GM23338 (cell line): ENCODE measurements at regions not wholly inside any gene's neighbourhood (a gene's known extent, or its start where the extent isn't known, plus 50 kb on each side); places are given as distances from the start of the nearest gene placed in this dataset.

Experiments
- ATAC-seq: fragments of 200-7000 bp; cut with Tn5 transposase; 3 replicates; pipeline ENCODE4 v1.9.1; 2020
- DNase-seq: peaks from one replicate; pipeline ENCODE4 v3.0.0-alpha.2; 2015; ENCODE audit warnings: low spot score
- H2AFZ ChIP-seq: fragments of 200-600 bp; sonication (generic); 2 replicates; pipeline ENCODE4 v1.8.0; 2016; ENCODE audit warnings: antibody characterized with exemption, mild to moderate bottlenecking, moderate library complexity
- H3F3A ChIP-seq: fragments of 200-600 bp; sonication (generic); replicated peaks from 2 replicates; pipeline ENCODE4 v1.8.0; 2017; ENCODE audit warnings: antibody characterized with exemption, mixed run types, low read depth
- H3K27ac ChIP-seq: fragments of 200-600 bp; sonication (generic); 2 replicates; pipeline ENCODE4 v1.6.1; 2016; ENCODE audit warnings: low read depth
- H3K27me3 ChIP-seq: fragments of 200-600 bp; sonication (generic); 2 replicates; pipeline ENCODE4 v1.8.0; 2016; ENCODE audit warnings: mild to moderate bottlenecking, mixed run types, moderate library complexity; ENCODE audit not compliant: insufficient read depth
- H3K36me3 ChIP-seq: fragments of 200-600 bp; sonication (generic); 2 replicates; pipeline ENCODE4 v1.8.0; 2016; ENCODE audit warnings: mild to moderate bottlenecking; ENCODE audit not compliant: insufficient read depth
- H3K4me1 ChIP-seq: fragments of 200-600 bp; sonication (generic); 2 replicates; pipeline ENCODE4 v1.8.0; 2016; ENCODE audit warnings: mild to moderate bottlenecking, moderate library complexity; ENCODE audit not compliant: insufficient read depth
- H3K4me2 ChIP-seq: fragments of 200-600 bp; sonication (generic); 2 replicates; pipeline ENCODE4 v1.7.1; 2017; ENCODE audit warnings: mixed run types
- H3K4me3 ChIP-seq: fragments of 200-600 bp; sonication (generic); 2 replicates; pipeline ENCODE4 v1.6.1; 2016; ENCODE audit warnings: mixed run types
- H3K79me2 ChIP-seq: fragments of 200-600 bp; sonication (generic); replicated peaks from 2 replicates; pipeline ENCODE4 v1.8.0; 2017; ENCODE audit warnings: mild to moderate bottlenecking; ENCODE audit not compliant: insufficient read depth
- H3K9me2 ChIP-seq: fragments of 200-600 bp; sonication (generic); 2 replicates; pipeline ENCODE4 v1.8.0; 2017; ENCODE audit not compliant: insufficient read depth
- H4K20me1 ChIP-seq: fragments of 200-600 bp; sonication (generic); replicated peaks from 2 replicates; pipeline ENCODE4 v1.8.0; 2017; ENCODE audit warnings: mild to moderate bottlenecking; ENCODE audit not compliant: insufficient read depth
- H3K27ac Mint-ChIP-seq: 2 replicates; pipeline ENCODE4 v1.8.0; 2020; ENCODE audit warnings: inconsistent platforms, mild to moderate bottlenecking, moderate library complexity, mixed read lengths
- H3K27me3 Mint-ChIP-seq: 3 replicates; pipeline ENCODE4 v1.8.0; 2022; ENCODE audit warnings: low read depth, mild to moderate bottlenecking, moderate library complexity, mixed read lengths, inconsistent platforms; ENCODE audit not compliant: insufficient read depth, poor library complexity
- H3K36me3 Mint-ChIP-seq: 3 replicates; pipeline ENCODE4 v1.8.0; 2021; ENCODE audit warnings: low read depth, mild to moderate bottlenecking, inconsistent platforms, moderate library complexity, mixed read lengths
- H3K4me1 Mint-ChIP-seq: 3 replicates; pipeline ENCODE4 v1.8.0; 2020; ENCODE audit warnings: mild to moderate bottlenecking, inconsistent platforms, mixed read lengths
- H3K4me3 Mint-ChIP-seq: 3 replicates; pipeline ENCODE4 v1.8.0; 2021; ENCODE audit warnings: moderate library complexity, mild to moderate bottlenecking, inconsistent platforms, mixed read lengths
- H3K9me3 Mint-ChIP-seq: 3 replicates; pipeline ENCODE4 v1.8.0; 2020; ENCODE audit warnings: moderate library complexity, mild to moderate bottlenecking, inconsistent platforms, mixed read lengths
- CREB1 ChIP-seq: fragments of 250-450 bp; sonication (Bioruptor Pico); IDR thresholded peaks from 2 replicates; pipeline ENCODE4 v1.5.0; 2020; ENCODE audit warnings: low read depth, mild to moderate bottlenecking, moderate library complexity
- CTCF ChIP-seq, 2 experiments: fragments of 200-600 bp in 1 of 2; sonication (generic) in 1 of 2; conservative IDR thresholded peaks; 2 replicates each; pipeline versions ENCODE4 v1.5.1 to v1.6.1; 2016 to 2017; ENCODE audit warnings: antibody characterized with exemption in 2 of 2, low read depth in 2 of 2, mild to moderate bottlenecking in 2 of 2, moderate library complexity in 1 of 2
- ETS1 ChIP-seq: IDR thresholded peaks from 2 replicates; pipeline ENCODE4 v1.6.1; 2016; ENCODE audit warnings: antibody characterized with exemption
- EZH2 ChIP-seq: fragments of 200-600 bp; sonication (generic); IDR thresholded peaks from one replicate; pipeline ENCODE4 v1.8.0; 2017; ENCODE audit warnings: antibody characterized with exemption, mild to moderate bottlenecking, low read depth; ENCODE audit not compliant: unreplicated experiment
- NANOG ChIP-seq: IDR thresholded peaks from 2 replicates; pipeline ENCODE4 v1.6.1; 2016; ENCODE audit warnings: antibody characterized with exemption, borderline replicate concordance
- POLR2AphosphoS5 ChIP-seq: IDR thresholded peaks from 2 replicates; pipeline ENCODE4 v1.6.1; 2016; ENCODE audit warnings: antibody characterized with exemption, low read depth
- REST ChIP-seq: IDR thresholded peaks from one replicate; pipeline ENCODE4 v1.6.1; 2018; ENCODE audit warnings: antibody characterized with exemption; ENCODE audit not compliant: unreplicated experiment
- STAT1 ChIP-seq: IDR thresholded peaks from one replicate; pipeline ENCODE4 v1.6.1; 2016; ENCODE audit warnings: antibody characterized with exemption; ENCODE audit not compliant: unreplicated experiment
- ZNF331 ChIP-seq: fragments of 250-450 bp; sonication (Bioruptor Pico); IDR thresholded peaks from 2 replicates; pipeline ENCODE4 v1.5.0; 2020; ENCODE audit warnings: low read depth, mild to moderate bottlenecking, moderate library complexity
- TF ChIP-seq, protein P1 (sequence below): fragments of 250-450 bp; sonication (Bioruptor Pico); IDR thresholded peaks from 2 replicates; pipeline ENCODE4 v1.5.0; 2020; ENCODE audit warnings: mild to moderate bottlenecking, moderate library complexity

DNA sequence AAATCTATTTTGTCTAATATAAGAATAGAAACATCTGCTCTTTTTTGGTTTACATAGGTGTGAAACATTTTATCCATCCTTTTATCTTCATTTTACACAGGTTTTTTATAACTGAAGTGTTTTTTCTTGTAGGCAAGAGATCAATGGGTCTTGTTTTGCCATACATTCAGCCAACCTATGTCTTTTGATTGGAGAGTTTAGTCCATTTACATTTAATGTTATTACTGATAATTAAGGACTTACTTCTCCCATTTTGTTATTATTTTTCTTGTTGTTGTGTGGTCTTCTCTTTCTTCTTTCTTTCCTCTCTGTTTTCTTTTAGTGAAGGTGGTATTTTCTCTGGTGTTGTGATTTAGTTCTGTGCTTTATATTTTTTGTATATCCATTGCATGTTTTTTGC is 785.3 kb downstream of the ARAP2 start:
- Mint-ChIP-seq H3K36me3 (peaks cover 5% of the 10 kb centered on the region; the same call in 2 of the 3 replicates), H3K27me3 (peaks cover 3% of the 10 kb centered on the region), H3K4me3 (no peak overlapping the region), H3K9me3 (peaks cover 18% of the 10 kb centered on the region), H3K4me1 (peaks cover 6% of the 10 kb centered on the region; the same call in 2 of the 3 replicates), H3K27ac (no peak overlapping the region)
- ATAC-seq (no peak), DNase-seq (no peak)
- no peak overlapping the region for H2AFZ ChIP-seq
- peaks cover 9% of the 10 kb centered on the region; the same call in 1 of the 2 replicates for H3K9me2 ChIP-seq
- no peak overlapping the region for H3K4me2 ChIP-seq
- H3K4me1 ChIP-seq: no peaks in the 10 kb centered on the region
- no peak overlapping the region for H3K27ac ChIP-seq
- H3K36me3 ChIP-seq: no peaks in the 10 kb centered on the region
- no peaks in the 10 kb centered on the region for H3K27me3 ChIP-seq
- H3K79me2 ChIP-seq: no peaks in the 10 kb centered on the region
- TF ChIP-seq NANOG: no peak
- no peak for TF ChIP-seq ETS1
- no peak for TF ChIP-seq EZH2
- TF ChIP-seq, protein P1, sequence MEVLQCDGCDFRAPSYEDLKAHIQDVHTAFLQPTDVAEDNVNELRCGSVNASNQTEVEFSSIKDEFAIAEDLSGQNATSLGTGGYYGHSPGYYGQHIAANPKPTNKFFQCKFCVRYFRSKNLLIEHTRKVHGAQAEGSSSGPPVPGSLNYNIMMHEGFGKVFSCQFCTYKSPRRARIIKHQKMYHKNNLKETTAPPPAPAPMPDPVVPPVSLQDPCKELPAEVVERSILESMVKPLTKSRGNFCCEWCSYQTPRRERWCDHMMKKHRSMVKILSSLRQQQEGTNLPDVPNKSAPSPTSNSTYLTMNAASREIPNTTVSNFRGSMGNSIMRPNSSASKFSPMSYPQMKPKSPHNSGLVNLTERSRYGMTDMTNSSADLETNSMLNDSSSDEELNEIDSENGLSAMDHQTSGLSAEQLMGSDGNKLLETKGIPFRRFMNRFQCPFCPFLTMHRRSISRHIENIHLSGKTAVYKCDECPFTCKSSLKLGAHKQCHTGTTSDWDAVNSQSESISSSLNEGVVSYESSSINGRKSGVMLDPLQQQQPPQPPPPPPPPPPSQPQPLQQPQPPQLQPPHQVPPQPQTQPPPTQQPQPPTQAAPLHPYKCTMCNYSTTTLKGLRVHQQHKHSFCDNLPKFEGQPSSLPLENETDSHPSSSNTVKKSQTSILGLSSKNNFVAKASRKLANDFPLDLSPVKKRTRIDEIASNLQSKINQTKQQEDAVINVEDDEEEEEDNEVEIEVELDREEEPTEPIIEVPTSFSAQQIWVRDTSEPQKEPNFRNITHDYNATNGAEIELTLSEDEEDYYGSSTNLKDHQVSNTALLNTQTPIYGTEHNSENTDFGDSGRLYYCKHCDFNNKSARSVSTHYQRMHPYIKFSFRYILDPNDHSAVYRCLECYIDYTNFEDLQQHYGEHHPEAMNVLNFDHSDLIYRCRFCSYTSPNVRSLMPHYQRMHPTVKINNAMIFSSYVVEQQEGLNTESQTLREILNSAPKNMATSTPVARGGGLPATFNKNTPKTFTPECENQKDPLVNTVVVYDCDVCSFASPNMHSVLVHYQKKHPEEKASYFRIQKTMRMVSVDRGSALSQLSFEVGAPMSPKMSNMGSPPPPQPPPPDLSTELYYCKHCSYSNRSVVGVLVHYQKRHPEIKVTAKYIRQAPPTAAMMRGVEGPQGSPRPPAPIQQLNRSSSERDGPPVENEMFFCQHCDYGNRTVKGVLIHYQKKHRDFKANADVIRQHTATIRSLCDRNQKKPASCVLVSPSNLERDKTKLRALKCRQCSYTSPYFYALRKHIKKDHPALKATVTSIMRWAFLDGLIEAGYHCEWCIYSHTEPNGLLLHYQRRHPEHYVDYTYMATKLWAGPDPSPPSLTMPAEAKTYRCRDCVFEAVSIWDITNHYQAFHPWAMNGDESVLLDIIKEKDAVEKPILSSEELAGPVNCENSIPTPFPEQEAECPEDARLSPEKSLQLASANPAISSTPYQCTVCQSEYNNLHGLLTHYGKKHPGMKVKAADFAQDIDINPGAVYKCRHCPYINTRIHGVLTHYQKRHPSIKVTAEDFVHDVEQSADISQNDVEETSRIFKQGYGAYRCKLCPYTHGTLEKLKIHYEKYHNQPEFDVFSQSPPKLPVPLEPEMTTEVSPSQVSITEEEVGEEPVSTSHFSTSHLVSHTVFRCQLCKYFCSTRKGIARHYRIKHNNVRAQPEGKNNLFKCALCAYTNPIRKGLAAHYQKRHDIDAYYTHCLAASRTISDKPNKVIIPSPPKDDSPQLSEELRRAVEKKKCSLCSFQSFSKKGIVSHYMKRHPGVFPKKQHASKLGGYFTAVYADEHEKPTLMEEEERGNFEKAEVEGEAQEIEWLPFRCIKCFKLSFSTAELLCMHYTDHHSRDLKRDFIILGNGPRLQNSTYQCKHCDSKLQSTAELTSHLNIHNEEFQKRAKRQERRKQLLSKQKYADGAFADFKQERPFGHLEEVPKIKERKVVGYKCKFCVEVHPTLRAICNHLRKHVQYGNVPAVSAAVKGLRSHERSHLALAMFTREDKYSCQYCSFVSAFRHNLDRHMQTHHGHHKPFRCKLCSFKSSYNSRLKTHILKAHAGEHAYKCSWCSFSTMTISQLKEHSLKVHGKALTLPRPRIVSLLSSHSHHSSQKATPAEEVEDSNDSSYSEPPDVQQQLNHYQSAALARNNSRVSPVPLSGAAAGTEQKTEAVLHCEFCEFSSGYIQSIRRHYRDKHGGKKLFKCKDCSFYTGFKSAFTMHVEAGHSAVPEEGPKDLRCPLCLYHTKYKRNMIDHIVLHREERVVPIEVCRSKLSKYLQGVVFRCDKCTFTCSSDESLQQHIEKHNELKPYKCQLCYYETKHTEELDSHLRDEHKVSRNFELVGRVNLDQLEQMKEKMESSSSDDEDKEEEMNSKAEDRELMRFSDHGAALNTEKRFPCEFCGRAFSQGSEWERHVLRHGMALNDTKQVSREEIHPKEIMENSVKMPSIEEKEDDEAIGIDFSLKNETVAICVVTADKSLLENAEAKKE: no peak
- TF ChIP-seq CREB1 (CRISPR knock-in tag): no peak
- TF ChIP-seq POLR2AphosphoS5: no peak
- no peak for TF ChIP-seq ZNF331 (CRISPR knock-in tag)
- TF ChIP-seq REST: no peak
- TF ChIP-seq STAT1: no peak
- no peak for TF ChIP-seq CTCF (conservative IDR thresholded peaks at IDR 0.05; ENCODE audit: low read depth in 2 of 2)
- H3K4me3 ChIP-seq: no peak overlapping the region
- H3F3A ChIP-seq: no peaks in the 10 kb centered on the region
- no peaks in the 10 kb centered on the region for H4K20me1 ChIP-seq
